PC-9 (cell line): ENCODE measurements at regions not wholly inside any gene's neighbourhood (a gene's known extent, or its start where the extent isn't known, plus 50 kb on each side); places are given as distances from the start of the nearest gene placed in this dataset.

Experiments used
- EZH2 ChIP-seq: fragments of 200-600 bp; sonication (generic); IDR thresholded peaks from 2 replicates; pipeline ENCODE4 v1.8.0; 2017; ENCODE audit warnings: antibody characterized with exemption, low read depth
- TF ChIP-seq, protein P1 (sequence below): fragments of 200-600 bp; sonication (generic); conservative IDR thresholded peaks from 2 replicates; pipeline ENCODE4 v1.6.1; 2017; ENCODE audit warnings: mixed run types, antibody characterized with exemption, mild to moderate bottlenecking, moderate library complexity

- no peak for TF ChIP-seq EZH2
- TF ChIP-seq, protein P1, sequence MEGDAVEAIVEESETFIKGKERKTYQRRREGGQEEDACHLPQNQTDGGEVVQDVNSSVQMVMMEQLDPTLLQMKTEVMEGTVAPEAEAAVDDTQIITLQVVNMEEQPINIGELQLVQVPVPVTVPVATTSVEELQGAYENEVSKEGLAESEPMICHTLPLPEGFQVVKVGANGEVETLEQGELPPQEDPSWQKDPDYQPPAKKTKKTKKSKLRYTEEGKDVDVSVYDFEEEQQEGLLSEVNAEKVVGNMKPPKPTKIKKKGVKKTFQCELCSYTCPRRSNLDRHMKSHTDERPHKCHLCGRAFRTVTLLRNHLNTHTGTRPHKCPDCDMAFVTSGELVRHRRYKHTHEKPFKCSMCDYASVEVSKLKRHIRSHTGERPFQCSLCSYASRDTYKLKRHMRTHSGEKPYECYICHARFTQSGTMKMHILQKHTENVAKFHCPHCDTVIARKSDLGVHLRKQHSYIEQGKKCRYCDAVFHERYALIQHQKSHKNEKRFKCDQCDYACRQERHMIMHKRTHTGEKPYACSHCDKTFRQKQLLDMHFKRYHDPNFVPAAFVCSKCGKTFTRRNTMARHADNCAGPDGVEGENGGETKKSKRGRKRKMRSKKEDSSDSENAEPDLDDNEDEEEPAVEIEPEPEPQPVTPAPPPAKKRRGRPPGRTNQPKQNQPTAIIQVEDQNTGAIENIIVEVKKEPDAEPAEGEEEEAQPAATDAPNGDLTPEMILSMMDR: no peak
Measured at GRCh38 chr17:13200671-13201070, 182.8 kb upstream of the ELAC2 start.
